ENCODE measurements at regions not wholly inside any gene's neighbourhood (a gene's known extent, or its start where the extent isn't known, plus 50 kb on each side); places are given as distances from the start of the nearest gene placed in this dataset.

DNA sequence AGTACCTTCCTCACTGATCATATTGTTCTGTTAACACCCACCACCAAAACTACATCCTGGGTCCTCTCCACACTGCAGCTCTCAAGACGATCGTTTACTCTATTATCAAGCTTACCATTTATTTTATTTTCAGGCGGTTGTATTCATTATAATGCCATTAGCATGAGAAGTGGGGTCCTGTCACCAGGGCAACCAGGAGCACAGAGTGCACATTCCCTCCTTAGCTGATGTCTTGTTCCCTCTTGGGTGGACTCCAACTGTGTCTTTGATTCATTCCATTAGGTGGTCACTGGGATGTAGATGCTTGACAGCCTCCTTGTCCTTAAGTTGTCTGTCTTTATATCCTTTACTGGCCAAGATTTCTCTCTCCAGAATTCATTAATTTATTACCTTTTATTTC is 965.9 kb upstream of the EEF2KMT start:
- DNase-seq (ENCODE audit: low read depth): no peak

DNA sequence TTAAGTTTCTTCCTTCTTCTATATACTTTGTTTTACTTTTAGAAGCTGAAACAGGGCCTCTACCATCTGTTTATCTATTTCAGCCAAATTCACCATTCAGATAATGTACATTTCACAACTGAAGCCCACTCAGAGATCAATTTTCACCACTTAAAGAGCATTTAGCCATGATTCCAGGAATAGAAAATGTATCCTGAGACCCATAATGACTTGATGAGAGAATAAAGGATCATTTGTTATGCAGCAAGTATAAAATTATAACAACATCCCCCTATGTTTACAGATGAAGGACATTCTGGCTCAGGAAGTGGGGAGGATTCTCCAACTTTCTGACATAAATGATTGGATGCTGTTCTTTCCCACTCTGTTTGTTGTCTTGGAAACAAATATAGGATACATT is 962.1 kb upstream of the EEF2KMT start:
- no peak for DNase-seq (ENCODE audit: low read depth)

DNA sequence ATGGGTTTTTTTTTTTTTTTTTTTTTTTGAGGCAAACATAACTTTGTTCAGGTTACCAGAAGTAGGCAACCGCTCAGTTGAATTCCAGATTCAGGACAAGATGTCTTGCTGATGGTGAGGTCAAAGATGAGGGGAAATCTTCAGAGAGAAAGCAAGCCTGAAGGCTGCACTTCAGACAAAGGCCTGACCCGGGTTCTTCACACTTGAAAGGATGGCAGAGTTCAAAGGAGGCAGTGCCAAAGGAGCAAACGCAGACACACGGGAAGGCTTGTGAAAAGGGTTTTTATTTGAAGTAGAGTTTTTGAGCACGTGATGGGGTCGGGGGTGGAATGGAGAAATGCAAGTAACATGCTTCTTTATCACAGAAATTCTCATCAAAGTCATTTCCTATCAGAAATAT is 960.2 kb upstream of the EEF2KMT start:
- DNase-seq (ENCODE audit: low read depth): no peak

DNA sequence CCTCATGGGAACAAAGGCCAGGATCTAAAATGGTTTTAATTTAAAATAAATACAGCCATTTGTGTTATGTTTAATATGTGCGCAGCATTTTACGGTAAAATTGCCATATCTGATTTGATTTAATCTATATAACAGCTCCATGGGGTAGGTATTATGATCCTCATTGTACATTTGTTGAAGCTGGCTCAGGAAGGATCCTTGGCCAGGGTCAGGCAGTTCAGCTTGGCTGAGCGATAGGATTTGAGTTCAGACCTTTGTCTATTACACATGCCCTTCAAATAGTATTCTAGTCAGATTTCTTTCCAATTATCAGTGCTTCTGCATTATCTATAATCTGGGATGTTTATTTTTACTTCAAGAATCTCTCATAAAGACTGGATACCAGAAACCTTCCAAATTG is 950.4 kb upstream of the EEF2KMT start:
- no peak for DNase-seq (ENCODE audit: low read depth)

DNA sequence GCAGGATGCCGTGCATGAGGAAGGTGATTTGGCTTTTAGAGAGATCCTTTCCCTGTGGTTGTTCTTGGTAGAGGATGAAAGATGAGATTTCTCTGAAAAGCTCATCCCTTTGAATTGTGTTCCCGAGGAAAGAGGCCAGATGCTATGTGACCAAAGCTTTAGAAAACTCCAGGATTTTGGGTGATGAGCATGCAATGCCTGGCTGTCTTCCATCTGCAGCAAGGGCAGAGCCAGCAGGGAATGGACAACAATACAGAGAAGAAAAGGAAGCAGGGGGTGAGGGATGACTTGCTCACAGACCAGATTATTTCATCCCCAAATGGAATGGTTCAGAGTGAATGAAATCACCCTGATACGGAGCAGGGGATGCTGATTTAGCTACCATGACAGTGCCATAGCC is 949.7 kb upstream of the EEF2KMT start:
- no peak for DNase-seq (ENCODE audit: low read depth)

DNA sequence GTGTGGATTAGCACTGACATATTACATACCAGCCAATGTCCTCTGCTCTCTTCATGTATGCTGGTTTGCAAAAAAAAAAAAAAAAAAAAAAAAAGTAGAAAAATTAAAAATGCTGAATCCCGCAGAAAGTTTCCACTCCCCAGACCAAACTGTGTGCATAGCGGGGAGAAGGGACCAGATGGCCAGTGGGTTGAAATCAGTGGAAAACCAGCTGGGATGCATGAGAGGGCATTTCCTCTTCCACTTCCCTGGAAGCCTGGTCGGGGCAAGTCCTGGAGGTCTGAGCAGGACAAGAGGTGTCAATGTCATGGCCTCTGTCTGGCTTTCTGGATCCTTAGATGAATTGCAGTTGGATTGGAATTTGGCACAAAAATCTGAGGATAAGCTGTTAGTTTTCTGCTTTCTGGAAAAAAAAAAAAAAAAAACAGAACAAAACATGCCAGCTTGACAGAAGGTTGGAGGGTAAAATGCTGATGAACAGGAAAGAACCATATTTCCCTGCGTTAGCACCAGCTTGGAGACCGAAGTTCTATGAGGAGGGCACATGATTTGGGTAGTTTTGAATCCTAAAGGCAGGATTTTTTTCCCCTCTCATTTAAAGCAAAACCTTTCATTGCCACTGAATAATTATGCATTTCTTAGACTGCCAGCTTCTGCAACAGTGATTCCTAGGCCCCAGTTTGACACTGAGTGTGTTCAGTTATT is 941.5 kb upstream of the EEF2KMT start:
- no peak for DNase-seq (ENCODE audit: low read depth)

DNA sequence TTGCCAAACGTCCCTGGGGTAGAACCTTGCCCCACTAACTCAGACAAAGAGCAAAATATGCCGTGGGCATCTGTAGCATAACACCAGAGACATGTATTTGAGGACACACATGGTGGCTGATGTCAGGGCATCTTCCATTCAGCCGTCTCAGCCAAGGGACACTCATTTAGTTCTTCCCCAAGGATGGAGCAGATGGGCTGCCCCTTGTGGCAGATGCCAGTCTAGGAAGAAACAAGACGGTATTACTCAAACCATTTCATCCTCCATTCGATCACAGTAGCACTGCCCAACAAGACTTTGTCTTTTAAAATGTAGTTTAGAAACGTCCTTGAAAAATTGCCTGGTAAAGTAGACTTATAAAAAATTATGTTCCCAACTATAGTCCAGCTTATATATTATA is 937.6 kb upstream of the EEF2KMT start:
- DNase-seq (ENCODE audit: low read depth): no peak

DNA sequence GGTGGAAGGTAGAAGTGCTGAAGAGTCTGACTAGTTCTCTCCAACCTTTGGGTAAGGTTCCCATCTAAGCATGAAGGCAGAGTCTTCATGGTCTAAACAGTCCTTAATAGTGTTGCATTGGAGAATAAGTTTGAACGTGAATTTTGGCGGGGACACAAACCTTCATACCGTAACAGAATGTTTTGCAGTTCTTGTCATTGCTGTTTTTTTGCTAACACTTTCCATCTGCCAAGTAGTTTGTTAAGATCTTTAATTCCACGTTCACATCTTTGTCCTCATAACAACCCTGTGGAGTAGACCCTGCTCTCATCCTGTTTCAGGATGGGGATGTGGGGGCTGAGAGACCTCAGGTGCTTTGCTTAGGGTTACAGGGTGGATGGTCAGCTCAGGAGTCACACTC is 936.9 kb upstream of the EEF2KMT start:
- no peak for DNase-seq (ENCODE audit: low read depth)

DNA sequence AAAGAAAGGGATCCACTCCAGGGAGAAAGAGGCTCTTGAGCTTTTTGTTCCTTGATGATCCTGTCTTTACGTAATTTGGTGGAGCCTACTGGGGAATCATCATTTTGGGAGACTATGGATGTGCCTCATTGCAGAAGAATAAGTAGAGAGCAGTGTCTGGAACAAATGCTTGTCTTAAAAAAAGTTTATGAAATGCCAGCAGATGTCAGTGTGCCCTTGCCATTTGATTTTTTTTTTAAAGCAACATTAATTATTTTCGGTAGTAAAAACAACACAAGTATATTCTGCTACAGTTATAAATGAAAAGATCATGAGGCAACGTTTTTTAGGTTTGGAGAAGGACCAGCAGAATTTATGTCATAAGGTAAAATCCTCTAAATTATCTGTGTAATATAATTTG is 934.8 kb upstream of the EEF2KMT start:
- no peak for DNase-seq (ENCODE audit: low read depth)

DNA sequence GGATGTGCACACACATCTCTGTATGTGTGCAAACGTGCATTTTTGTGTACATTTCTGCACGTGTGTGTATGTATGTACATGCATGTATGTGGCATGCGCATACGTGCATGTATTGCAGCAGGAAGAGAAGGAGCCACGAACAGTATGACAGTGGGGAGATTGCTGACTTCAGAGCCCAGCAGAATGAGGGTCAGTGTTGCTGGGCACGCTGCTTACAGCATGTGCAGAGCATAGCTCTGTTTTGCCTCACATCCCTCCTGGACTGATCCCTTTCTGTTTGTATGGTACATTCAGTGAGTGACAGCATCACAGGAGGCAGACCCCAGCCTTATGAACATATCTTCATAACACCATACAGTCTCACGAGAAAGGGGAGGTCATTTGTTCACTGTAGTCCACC is 934.0 kb upstream of the EEF2KMT start:
- DNase-seq (ENCODE audit: low read depth): no peak

DNA sequence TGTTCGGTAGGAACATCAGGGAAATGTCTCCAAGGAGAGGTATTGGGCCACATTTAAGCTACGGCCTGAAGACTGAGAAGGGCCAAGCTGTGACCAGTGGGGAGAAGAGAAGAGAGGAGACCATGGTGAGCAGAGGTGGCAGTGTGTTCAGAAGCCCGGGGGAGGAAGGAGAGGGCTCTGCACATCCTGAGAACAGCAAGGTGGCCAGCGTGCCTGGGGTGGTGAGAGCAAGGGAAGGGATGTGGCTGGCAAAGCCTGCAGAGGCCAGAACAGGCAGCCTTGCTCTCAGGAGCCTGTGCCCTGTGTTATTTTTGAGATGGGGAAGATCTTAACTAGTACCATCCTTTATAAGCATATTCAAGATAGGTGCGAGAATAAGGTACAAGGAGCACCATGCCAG is 933.5 kb upstream of the EEF2KMT start:
- no peak for DNase-seq (ENCODE audit: low read depth)

DNA sequence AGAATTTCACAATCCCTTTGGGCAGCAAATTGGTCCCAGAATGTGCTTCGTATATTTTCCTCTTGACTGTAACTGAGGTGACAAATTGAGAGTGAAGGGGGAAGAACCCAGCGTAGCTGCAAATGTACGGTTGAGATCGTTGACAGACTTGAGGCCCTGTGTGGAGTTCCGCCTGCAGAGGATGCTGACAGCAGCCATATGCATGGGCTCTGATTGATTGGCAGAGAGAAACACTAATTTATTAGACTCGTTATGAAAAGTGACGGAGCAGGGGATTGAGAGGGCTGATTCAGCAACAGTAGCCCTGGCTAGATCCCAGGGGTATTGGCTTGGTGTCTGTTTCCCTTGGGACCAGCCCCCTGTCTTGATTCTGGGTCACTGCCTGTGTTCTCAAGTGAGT is 930.1 kb upstream of the EEF2KMT start:
- DNase-seq (ENCODE audit: low read depth): no peak

DNA sequence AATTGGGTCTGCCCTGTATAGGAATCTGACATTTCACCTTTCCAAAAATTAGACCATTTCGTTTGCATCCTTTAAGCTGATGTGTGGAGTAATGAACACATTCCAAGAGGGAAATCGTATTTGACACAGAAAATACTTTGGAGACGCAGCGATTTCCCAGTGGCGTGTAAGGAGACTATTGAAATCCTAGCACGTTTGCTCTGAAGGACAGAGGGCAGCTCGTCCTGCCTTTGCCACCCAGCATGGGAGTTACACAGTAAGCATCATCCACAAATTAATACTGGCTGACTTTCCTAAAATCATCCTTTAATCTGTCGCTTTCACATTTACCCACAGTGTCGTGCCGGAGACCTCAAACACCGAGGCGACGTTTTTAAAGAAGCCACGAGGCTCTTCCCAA is 925.9 kb upstream of the EEF2KMT start:
- no peak for DNase-seq (ENCODE audit: low read depth)

DNA sequence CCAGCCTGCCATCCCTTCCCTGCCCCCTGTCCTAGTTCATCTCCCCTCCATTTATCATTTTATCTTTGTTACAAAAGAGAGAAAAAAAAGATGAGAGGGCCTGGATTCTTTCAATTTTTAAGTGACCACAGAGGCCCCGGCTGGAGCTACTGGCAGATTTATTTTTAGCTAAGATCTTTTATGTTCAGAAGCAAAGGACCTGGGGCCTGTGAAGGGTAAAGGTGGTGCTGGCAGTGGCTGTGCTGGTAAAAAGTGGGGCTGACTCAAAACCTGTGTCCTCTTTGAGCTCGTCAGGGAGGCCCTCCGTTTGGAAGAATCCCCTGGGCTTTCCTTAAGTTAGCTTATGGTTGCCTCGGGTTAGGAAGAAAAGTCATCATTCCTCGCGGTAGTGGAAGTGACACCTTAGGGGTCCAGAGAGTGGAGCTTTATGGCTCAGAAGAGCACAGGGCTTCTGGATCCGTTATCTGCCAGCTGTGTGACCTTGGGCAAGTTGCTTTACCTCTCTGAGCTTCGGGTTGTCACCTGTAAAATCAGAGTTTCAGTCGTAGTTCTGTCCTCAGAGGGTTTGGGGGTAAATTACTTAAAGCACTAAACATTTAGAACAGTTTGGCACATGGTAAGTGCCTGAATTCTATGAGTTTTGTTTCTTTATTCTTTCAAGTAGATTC is 923.8 kb upstream of the EEF2KMT start:
- DNase-seq (ENCODE audit: low read depth): no peak

DNA sequence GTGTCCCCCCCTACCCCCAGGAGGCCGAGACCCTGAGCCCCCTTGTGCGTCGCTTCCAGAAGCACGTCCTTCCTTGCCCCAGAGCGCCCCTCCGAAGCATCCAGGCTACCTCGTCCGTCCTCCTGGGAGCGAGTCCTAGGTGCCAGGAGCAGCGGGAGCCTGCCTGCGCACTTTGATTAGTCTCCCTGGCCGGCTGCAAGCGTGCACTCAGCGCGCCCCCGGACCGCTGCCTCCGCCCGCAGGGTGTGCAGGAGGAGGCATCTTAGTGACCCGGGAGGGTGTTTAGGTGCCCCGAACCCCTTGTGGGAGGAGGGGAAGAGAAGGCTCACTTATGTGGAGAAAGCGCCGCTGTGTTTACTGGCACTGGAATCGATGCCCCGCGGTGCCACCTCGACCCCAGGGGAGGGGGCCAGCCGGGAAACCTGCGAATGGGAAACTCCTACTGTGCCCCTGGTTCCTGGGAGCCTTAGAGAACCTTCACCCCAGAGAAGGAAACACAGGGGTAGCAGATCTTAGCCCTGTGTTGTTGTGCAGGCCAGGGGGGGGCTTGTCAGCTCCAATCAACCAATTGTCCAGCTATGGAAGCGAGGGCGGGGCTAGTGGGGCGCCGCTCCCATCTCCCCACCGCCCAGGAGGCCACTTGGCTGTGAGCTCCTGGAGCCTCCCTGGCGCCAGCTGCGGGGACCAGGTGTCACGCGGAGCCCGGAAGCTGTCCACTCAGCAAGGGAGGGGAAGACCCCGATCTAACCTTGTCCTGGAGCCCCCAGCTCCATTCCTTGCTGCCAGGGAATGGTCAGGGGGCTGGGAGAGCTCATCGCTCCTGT is 922.8 kb upstream of the EEF2KMT start:
- DNase-seq (ENCODE audit: low read depth): no peak

DNA sequence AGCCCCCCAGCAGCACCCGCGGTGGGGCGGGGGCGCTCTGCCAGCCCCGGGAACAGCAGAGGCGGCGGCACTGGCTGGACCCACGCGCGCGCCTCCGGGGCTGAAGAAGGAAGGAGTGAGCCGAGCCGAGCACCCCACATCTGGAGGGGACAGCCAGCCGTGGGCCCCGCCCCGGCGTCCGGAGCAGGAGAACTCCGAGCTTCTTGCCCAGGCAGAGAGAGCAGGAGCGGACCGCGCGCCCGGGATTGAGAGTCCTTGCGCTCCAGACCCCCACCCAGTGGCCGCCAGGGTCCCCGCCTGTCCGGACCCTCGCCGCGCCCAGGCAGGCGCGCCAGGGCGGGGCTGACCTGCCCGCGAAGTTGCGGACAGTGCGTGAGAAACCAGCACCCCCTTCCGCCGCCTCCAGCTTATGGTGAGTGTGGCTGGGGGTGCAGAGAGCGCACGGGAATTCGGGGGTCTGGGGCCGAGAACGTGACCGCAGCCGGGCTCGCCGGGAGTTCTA is 921.9 kb upstream of the EEF2KMT start:
- no peak for DNase-seq (ENCODE audit: low read depth)

DNA sequence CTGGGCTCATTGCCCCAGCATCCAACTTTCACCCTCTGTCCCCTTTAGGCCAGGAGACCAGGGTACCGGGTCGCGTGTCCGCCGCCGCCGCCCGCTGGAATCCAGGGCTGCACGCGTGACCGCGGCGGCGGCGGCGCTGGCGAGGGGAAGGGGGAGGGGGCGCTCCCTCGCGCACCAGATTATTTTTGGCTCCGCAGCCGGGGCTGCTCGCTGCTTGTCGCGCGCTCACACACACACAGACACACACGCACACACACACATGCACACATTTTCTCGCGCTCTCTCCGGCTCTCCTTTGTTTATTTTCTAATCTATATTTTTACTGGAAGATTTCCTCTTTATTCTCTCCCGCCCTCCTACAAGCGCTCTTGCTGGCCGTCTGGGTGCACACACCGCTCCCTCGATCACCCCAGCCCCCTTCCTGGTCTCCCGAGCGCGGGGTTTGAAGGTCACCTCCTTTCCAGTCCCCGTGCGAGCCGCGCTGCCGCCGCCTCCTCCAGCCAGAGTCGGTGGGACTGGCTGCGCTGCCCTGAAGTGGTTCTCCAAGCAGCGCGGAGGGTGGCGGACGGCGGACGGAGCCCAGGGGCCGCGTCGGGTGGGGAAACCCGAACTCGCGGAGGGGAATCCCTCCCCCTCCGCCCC is 921.4 kb upstream of the EEF2KMT start:
- no peak for DNase-seq (ENCODE audit: low read depth)

DNA sequence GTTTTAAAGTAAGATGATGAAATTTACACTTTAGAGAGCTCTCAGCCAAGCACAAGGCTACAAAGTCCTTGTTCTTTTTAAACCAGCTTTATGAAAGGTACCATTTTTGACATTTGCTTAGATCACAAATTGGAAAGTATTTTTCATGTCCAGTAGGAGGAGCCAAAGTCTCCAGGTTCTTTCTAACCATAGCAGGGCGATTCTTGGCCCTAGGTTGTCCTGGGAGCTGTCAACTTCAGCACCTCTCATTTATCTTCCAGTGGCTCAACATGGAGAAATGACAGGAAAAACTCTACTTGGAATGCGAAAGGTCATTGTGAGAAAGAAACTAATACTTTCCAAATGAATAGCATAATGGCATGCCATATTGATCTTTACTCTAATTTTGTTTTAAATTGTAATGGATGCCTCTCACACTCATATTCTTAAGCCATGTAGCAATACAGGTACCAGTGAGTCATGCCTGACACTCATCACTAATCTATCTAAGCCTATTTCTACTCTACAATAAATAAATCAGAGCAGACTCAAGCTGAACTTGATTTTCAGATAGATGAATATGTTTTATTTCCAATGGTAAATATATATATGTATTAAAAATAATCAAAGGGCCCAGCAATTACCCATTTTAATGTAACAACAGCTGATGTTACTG is 919.1 kb upstream of the EEF2KMT start:
- no peak for DNase-seq (ENCODE audit: low read depth)

DNA sequence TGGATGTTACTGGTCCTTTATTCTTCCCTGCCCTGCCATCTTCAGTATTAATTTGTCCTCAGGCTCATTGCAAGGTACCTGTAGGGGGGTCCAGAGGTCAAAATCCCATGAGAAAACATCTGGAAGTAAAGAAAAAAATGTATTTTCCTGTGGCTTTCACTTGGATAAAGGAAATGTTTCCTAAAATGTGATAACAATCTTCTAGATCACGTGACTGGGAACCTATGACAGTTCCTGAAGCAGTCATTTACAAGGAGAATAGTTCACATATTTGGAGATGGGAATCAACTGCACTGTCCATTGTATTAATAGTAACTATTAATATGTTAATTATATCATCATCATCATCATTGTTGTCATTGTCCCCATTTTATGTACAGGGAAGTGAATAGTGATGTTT is 915.1 kb upstream of the EEF2KMT start:
- DNase-seq (ENCODE audit: low read depth): no peak

DNA sequence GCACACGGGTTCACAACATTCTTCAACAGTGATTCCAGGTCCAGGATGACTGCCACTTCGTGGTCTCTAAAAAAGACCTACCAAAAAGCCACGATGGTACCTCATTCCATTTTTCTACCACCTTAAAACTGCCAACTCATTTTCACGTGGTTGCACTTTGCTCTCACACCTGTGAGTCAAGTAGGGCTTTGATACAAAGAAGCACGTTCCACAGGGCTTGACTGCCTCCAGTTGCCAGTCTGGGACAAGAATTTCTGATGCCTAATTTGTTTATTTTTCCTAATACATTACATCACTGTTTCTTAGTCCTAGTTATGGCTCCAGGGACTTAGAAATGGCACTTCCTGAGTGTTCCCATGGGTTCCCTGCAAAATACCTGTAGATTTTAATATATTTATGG is 911.6 kb upstream of the EEF2KMT start:
- no peak for DNase-seq (ENCODE audit: low read depth)

DNA sequence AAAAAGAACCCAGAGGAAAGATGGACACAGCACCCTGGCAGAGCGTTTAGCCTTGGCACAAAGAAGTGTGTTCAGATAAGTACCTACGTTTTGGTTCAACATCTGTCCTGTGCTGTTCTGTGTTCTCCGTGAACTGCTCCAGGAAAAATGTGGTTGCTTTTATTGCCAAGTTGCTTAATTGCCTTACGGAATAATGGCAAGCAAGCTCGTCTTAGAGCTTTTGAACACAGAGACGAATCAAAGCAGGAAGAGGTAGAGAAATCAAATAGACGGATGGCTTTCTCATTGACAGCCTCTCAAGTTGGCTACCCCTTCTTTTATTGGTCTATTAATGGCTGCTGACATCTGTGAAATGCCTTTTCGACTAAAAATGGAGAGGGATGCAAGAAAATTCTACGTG is 911.1 kb upstream of the EEF2KMT start:
- no peak for DNase-seq (ENCODE audit: low read depth)

DNA sequence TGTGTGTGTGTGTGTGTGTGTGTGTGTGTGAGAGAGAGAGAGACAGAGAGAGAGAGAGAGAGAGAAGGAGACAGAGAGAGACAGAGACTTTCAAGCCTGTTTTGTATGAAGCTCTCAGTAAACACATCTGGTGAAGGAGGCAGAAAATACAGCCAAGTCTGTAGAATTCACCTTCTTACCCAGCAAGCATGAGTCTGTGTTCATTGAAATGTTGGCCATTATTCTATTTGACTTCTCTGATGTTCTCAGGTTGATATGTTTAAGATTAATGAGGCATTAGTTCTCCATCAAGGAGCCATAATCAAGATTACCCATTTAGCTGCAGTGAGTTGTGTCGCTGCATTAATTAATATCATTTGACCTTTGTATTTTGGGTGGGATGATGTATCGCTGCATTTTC is 895.8 kb upstream of the EEF2KMT start:
- no peak for DNase-seq (ENCODE audit: low read depth)
